ENCODE measurements at regions not wholly inside any gene's neighbourhood (a gene's known extent, or its start where the extent isn't known, plus 50 kb on each side); places are given as distances from the start of the nearest gene placed in this dataset.

DNA sequence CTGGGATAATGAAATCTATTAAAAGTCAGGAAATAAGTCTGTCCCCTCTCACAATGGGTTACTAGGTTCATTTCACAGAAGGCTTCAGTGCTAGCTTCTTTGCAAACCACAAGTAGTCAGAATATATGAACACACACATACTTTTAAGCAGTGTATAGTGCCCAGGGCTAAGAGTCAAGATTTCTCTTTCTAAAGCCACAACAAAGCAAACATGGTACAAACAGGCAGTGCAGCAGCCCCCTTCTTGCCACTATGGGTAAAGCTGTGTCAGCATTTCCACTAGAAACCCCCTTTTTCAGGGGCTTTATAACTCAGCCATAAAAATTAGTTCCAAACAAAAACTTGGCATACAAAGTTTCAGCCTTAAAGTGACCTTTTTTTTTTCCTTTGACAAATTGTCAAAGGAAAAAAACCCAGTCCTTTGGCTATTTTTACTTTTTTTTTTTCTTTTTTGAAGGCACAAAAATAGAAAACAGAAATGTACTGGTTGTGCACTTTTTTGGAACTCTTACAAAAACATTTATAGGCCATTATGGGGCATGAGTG is 315.4 kb downstream of the LMO4 start:
- Mint-ChIP-seq H3K4me1 (ENCODE audit: low read depth) (peaks cover 2% of the 10 kb centered on the region), H3K4me3 (no peak overlapping the region), H3K27me3 (no peaks in the 10 kb centered on the region), H3K36me3 (ENCODE audit: low read depth) (no peaks in the 10 kb centered on the region), H3K9me3 (no peaks in the 10 kb centered on the region), H3K27ac (no peak overlapping the region)
- CTCF ChIA-PET = no interaction called here
- ATAC-seq = peak; percentile 34
- intact Hi-C loops (cut with micrococcal nuclease) = no loop called here
- peak; percentile 6 for DNase-seq
- TF ChIP-seq, protein P1, sequence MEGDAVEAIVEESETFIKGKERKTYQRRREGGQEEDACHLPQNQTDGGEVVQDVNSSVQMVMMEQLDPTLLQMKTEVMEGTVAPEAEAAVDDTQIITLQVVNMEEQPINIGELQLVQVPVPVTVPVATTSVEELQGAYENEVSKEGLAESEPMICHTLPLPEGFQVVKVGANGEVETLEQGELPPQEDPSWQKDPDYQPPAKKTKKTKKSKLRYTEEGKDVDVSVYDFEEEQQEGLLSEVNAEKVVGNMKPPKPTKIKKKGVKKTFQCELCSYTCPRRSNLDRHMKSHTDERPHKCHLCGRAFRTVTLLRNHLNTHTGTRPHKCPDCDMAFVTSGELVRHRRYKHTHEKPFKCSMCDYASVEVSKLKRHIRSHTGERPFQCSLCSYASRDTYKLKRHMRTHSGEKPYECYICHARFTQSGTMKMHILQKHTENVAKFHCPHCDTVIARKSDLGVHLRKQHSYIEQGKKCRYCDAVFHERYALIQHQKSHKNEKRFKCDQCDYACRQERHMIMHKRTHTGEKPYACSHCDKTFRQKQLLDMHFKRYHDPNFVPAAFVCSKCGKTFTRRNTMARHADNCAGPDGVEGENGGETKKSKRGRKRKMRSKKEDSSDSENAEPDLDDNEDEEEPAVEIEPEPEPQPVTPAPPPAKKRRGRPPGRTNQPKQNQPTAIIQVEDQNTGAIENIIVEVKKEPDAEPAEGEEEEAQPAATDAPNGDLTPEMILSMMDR (IDR thresholded peaks at IDR 0.05) = no peak
- POLR2A ChIA-PET = interaction anchor here (0.6 kb wide), 1 partner anchor 12 kb away, joined by 3 read pairs; no protein-coding TSS in a partner anchor

DNA sequence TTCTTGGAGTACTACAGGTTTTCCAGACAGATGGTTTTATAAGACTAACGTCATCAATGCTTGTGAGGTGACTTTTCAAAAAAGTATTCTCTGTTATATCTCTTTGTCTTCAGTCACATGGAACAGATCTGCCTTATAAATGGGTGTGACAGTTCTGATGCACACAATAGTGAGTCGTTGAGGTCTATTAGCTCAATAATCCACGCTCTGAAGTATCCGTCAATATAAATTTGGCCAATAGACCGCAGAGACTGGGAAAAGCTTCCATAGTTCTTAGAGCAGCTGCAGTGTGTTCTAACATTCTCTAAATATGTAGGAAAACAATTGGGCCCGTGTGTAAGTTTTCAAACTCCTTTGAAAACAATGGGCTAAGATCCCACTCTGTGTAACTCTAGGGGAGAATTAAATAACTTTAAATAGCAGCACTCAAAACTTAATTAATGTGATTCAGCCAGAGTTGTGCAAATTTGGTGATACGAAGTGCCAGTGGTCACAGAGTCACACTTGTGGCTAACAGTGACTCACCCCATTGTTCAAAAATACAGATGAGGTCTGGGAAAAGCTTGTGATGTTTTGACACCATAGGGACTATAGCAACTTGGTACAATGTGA is 316.0 kb downstream of the LMO4 start:
- no peaks in the 10 kb centered on the region for H3K9me3 Mint-ChIP-seq
- ATAC-seq (no peak), DNase-seq (peak; percentile 5)
- CTCF ChIA-PET = interaction anchor here (1.0 kb wide), 1 partner anchor 319 kb away, joined by 3 read pairs; no protein-coding TSS in a partner anchor
- POLR2A ChIA-PET = interaction anchor here (0.6 kb wide), 1 partner anchor 11 kb away, joined by 3 read pairs; no protein-coding TSS in a partner anchor
- no peaks in the 10 kb centered on the region for H3K27me3 Mint-ChIP-seq
- H3K36me3 Mint-ChIP-seq (ENCODE audit: low read depth) = no peaks in the 10 kb centered on the region
- no peak overlapping the region for H3K4me3 Mint-ChIP-seq
- TF ChIP-seq, protein P1 (IDR thresholded peaks at IDR 0.05) = no peak
- H3K4me1 Mint-ChIP-seq (ENCODE audit: low read depth) = peaks cover 2% of the 10 kb centered on the region
- intact Hi-C loops (cut with micrococcal nuclease) = no loop called here
- H3K27ac Mint-ChIP-seq = no peak overlapping the region

DNA sequence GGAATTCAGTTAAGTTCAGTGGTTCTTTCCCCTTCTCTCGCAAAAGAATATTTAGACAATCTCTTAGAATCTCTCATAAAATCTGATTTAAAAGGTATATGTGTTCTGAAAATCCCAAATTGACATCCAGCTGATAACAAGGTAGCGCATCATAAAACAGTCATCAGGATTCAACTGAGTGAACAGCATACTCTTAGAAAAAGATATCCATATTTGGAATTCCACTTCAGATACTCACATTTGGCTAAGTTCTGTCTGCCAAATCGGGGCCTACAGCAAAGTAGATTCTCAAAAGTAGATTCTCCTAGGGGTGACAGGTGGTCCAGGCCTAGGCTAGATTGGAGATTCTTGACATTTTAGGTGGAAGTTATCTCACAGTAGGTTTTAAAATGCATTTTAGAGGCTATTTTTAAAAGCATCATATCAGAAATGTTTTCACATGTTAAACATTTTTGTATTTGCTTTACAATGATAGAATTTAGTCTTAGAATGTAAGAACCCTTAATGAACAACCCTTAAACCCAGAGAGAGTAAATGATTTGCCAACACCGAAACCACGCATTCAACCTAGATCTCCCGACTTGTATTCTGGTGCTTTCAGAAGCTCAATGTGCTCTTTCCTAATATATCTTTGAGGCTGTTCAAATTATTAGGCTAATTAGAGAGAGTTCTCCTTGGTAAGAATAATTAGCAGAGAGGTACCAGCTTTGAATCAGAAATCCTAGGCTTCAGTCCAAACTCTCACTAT is 318.9 kb downstream of the LMO4 start:
- intact Hi-C loops (cut with micrococcal nuclease) = no loop called here
- ChIA-PET CTCF (no interaction called here), POLR2A (no interaction called here)
- TF ChIP-seq, protein P1 (IDR thresholded peaks at IDR 0.05) = no peak
- Mint-ChIP-seq H3K4me1 (ENCODE audit: low read depth) (peaks cover 2% of the 10 kb centered on the region), H3K9me3 (no peaks in the 10 kb centered on the region), H3K4me3 (no peak overlapping the region), H3K27ac (no peak overlapping the region), H3K36me3 (ENCODE audit: low read depth) (no peaks in the 10 kb centered on the region), H3K27me3 (peaks cover 2% of the 10 kb centered on the region)
- ATAC-seq = no peak
- DNase-seq = no peak

DNA sequence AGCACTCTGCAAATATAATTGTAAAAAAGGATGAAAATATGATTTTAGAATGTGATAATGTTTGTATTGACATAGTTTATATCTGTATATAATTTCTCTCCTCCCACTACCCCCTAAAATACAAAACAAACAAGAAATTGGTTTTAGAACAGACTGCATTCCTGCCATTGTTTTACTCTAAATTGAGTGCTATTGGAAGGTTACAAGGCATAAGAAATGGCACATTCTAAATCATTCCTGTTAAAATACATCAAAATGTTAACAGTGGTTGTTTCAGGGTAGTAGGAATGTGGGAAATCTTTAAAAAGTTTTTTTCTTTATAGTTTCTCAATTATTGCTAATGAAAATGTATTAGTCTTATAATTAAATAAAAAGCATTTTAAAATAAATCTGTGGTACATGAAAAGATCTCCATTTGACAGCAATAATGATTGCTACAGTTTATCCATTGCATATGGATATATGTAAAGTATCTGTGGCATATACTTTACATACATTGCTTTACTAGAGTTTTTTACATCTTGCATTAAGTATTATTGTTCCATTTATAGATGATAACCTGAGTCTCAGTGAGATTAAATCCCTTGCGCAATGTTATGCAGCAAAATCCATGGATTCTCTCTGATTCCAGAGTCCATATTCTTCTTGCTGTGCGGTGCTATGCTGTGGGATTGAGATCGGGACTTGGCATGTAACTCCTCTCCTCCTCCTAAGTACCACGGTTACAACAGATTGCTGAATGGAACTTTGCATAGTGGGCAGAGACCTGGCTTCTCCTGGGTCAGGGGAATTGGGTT is 319.8 kb downstream of the LMO4 start:
- TF ChIP-seq, protein P1 (IDR thresholded peaks at IDR 0.05) = no peak
- Mint-ChIP-seq H3K27ac (no peak overlapping the region), H3K4me1 (ENCODE audit: low read depth) (peaks cover 2% of the 10 kb centered on the region), H3K4me3 (no peak overlapping the region), H3K27me3 (peaks cover 2% of the 10 kb centered on the region), H3K36me3 (ENCODE audit: low read depth) (no peaks in the 10 kb centered on the region), H3K9me3 (no peaks in the 10 kb centered on the region)
- ATAC-seq (no peak), DNase-seq (no peak)
- intact Hi-C loops (cut with micrococcal nuclease) = no loop called here
- ChIA-PET CTCF (no interaction called here), POLR2A (no interaction called here)

All from activated CD8-positive, alpha-beta T cell treated with anti-CD3 and anti-CD28 coated beads for 36 hours (primary cell).